ENCODE measurements at regions not wholly inside any gene's neighbourhood (a gene's known extent, or its start where the extent isn't known, plus 50 kb on each side); places are given as distances from the start of the nearest gene placed in this dataset.

GRCh38 chr19:33927789-33928457 lies 131.3 kb downstream of the KCTD15 start:
- TF ChIP-seq ZBTB7A (IDR thresholded peaks at IDR 0.05; ENCODE audit: low read depth) (no peak), RAD21 (IDR thresholded peaks at IDR 0.05; ENCODE audit: low read depth) (no peak), FOXM1 (IDR thresholded peaks at IDR 0.05; ENCODE audit: borderline replicate concordance, low read depth) (no peak), EP300 (IDR thresholded peaks at IDR 0.05; ENCODE audit: borderline replicate concordance) (no peak), CREB1 (IDR thresholded peaks at IDR 0.05; ENCODE audit: low read depth) (no peak), YY1 (IDR thresholded peaks at IDR 0.05; ENCODE audit: low read depth) (no peak), CEBPB (IDR thresholded peaks at IDR 0.05) (no peak), TEAD4 (IDR thresholded peaks at IDR 0.05) (no peak), REST (IDR thresholded peaks at IDR 0.05; ENCODE audit: low read depth) (no peak), TCF12 (IDR thresholded peaks at IDR 0.05; ENCODE audit: low read depth) (no peak), NFIC (IDR thresholded peaks at IDR 0.05) (no peak), TAF1 (IDR thresholded peaks at IDR 0.05; ENCODE audit: low read depth) (no peak)
- TF ChIP-seq, protein P1, sequence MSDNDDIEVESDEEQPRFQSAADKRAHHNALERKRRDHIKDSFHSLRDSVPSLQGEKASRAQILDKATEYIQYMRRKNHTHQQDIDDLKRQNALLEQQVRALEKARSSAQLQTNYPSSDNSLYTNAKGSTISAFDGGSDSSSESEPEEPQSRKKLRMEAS (IDR thresholded peaks at IDR 0.05) = no peak

Measured in Ishikawa (cell line).